Peyer's patch (tissue), 4 donors: ENCODE measurements at regions not wholly inside any gene's neighbourhood (a gene's known extent, or its start where the extent isn't known, plus 50 kb on each side); places are given as distances from the start of the nearest gene placed in this dataset.

ENCODE experiments used
- POLR2A ChIP-seq, 2 donors: fragments of 450-650 bp; IDR thresholded peaks; one replicate each; pipeline ENCODE4 v1.5.1; 2017; ENCODE audit warnings: antibody characterized with exemption in 2 of 2, mild to moderate bottlenecking in 2 of 2, moderate library complexity in 2 of 2
- TF ChIP-seq, protein P1 (sequence below), 6 experiments: fragments of 450-650 bp in 4 of 6; fragments of 200-600 bp in 2 of 6; sonication (generic) in 1 of 6; IDR thresholded peaks; one replicate each; pipeline ENCODE4 v1.5.1; 2017 to 2019; ENCODE audit warnings: antibody characterized with exemption in 6 of 6, mild to moderate bottlenecking in 3 of 6, moderate library complexity in 1 of 6

DNA sequence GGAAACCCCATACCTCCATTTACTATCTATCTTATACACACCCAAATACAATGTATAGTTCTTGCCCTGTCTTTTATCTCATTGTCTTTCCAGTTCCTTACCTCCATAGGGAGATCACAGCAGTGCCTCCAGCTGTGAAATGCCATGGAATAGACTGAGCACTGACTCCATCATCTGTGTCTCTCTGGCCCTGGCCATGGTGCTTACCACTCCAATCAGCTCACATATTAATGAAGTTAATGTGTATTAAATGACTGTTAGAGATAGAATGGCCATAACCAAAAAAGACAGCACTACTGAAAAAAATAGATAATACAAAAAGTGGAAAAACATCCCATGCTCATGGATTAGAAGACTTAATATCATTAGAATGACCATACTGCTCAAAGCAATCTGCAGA is 240.4 kb upstream of the SOX21 start:
- TF ChIP-seq, protein P1, sequence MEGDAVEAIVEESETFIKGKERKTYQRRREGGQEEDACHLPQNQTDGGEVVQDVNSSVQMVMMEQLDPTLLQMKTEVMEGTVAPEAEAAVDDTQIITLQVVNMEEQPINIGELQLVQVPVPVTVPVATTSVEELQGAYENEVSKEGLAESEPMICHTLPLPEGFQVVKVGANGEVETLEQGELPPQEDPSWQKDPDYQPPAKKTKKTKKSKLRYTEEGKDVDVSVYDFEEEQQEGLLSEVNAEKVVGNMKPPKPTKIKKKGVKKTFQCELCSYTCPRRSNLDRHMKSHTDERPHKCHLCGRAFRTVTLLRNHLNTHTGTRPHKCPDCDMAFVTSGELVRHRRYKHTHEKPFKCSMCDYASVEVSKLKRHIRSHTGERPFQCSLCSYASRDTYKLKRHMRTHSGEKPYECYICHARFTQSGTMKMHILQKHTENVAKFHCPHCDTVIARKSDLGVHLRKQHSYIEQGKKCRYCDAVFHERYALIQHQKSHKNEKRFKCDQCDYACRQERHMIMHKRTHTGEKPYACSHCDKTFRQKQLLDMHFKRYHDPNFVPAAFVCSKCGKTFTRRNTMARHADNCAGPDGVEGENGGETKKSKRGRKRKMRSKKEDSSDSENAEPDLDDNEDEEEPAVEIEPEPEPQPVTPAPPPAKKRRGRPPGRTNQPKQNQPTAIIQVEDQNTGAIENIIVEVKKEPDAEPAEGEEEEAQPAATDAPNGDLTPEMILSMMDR (IDR thresholded peaks at IDR 0.05) = no peak
- TF ChIP-seq POLR2A (IDR thresholded peaks at IDR 0.05) = no peak
